ENCODE measurements at regions not wholly inside any gene's neighbourhood (a gene's known extent, or its start where the extent isn't known, plus 50 kb on each side); places are given as distances from the start of the nearest gene placed in this dataset.
"Not testable (repeated sequence)": the region's sequence is repeated elsewhere in the genome, so short reads cannot be mapped to it uniquely, and the experiment has no call there.

DNA sequence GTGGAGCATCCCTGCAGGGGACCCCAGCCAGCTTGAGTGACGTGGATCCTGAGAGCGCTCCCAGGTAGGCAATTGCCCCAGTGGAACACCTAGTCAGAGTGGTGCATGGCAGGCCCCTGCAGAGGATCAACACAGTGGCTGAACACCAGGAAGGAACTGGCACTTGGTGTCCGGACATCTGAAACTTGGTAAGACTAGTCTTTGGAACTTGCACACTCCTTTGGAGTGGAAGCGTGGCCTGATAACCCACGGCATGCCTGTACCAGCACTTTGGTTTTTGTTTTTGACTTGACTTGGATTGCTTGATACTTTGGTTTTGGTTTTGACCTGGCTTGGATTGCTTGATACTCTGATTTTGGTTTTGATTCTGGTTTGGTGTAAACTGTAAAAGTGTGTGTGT lies 69.9 kb upstream of the RAP1B start:
- not testable (repeated sequence) for TF ChIP-seq CTCF, POLR2A (IDR thresholded peaks at IDR 0.05)

Data from body of pancreas (tissue), 4 donors.